ENCODE measurements at regions not wholly inside any gene's neighbourhood (a gene's known extent, or its start where the extent isn't known, plus 50 kb on each side); places are given as distances from the start of the nearest gene placed in this dataset.
"Not testable (repeated sequence)": the region's sequence is repeated elsewhere in the genome, so short reads cannot be mapped to it uniquely, and the experiment has no call there.

- TF ChIP-seq CTCF (IDR thresholded peaks at IDR 0.05) (no peak), POLR2AphosphoS5 (IDR thresholded peaks at IDR 0.05) (no peak), EP300 (IDR thresholded peaks at IDR 0.05) (no peak), POLR2A (IDR thresholded peaks at IDR 0.05) (no peak)
- no peaks in the 10 kb centered on the region for H3K9me3 ChIP-seq
- H3K4me3 ChIP-seq = no peak overlapping the region
- H3K27me3 ChIP-seq = no peaks in the 10 kb centered on the region
- no peak for DNase-seq (ENCODE audit: low spot score in 2 of 2)
- peaks cover 4% of the 10 kb centered on the region for H3K4me1 ChIP-seq
- no peaks in the 10 kb centered on the region for H3K36me3 ChIP-seq
- no peak overlapping the region for H3K27ac ChIP-seq
Measured at GRCh38 chr11:45732343-45732742, 66.9 kb upstream of the CHST1 start.

- not testable (repeated sequence) for H3K9me3 ChIP-seq; H3K36me3 ChIP-seq; H3K4me3 ChIP-seq; H3K27ac ChIP-seq; H3K27me3 ChIP-seq; DNase-seq (ENCODE audit: low spot score in 2 of 2); H3K4me1 ChIP-seq
- WGBS = 95% methylated on average over 4 of the region's 4 CpGs
Measured at GRCh38 chr11:45731171-45731570, 65.7 kb upstream of the CHST1 start.

GRCh38 chr11:45730014-45730413, 64.6 kb upstream of the CHST1 start:
- no peak for DNase-seq (ENCODE audit: low spot score in 2 of 2)
- WGBS = 66% methylated on average over 3 of the region's 3 CpGs
- Histone ChIP-seq H3K9me3 (no peaks in the 10 kb centered on the region), H3K27ac (no peak overlapping the region), H3K4me1 (no peaks in the 10 kb centered on the region), H3K27me3 (no peaks in the 10 kb centered on the region), H3K4me3 (no peak overlapping the region), H3K36me3 (no peaks in the 10 kb centered on the region)
- no peak for TF ChIP-seq EP300 (IDR thresholded peaks at IDR 0.05)
- TF ChIP-seq CTCF (IDR thresholded peaks at IDR 0.05) = no peak
- no peak for TF ChIP-seq POLR2A (IDR thresholded peaks at IDR 0.05)
- TF ChIP-seq POLR2AphosphoS5 (IDR thresholded peaks at IDR 0.05) = no peak

GRCh38 chr11:45726493-45727054, 61.2 kb upstream of the CHST1 start:
- TF ChIP-seq POLR2AphosphoS5 (IDR thresholded peaks at IDR 0.05) (no peak), POLR2A (IDR thresholded peaks at IDR 0.05) (no peak), EP300 (IDR thresholded peaks at IDR 0.05) (no peak), CTCF (IDR thresholded peaks at IDR 0.05) (no peak)
- no peaks in the 10 kb centered on the region for H3K27me3 ChIP-seq
- no peaks in the 10 kb centered on the region for H3K9me3 ChIP-seq
- WGBS = 73% methylated on average over 2 of the region's 2 CpGs
- no peaks in the 10 kb centered on the region for H3K36me3 ChIP-seq
- H3K27ac ChIP-seq = no peak overlapping the region
- no peak for DNase-seq (ENCODE audit: low spot score in 2 of 2)
- H3K4me3 ChIP-seq = no peak overlapping the region
- H3K4me1 ChIP-seq = no peaks in the 10 kb centered on the region

- Histone ChIP-seq H3K27me3 (no peaks in the 10 kb centered on the region), H3K9me3 (no peaks in the 10 kb centered on the region), H3K4me1 (no peaks in the 10 kb centered on the region), H3K4me3 (no peak overlapping the region), H3K27ac (no peak overlapping the region), H3K36me3 (no peaks in the 10 kb centered on the region)
- WGBS = 82% methylated on average over 6 of the region's 6 CpGs
- TF ChIP-seq POLR2A (IDR thresholded peaks at IDR 0.05) (no peak), EP300 (IDR thresholded peaks at IDR 0.05) (no peak), CTCF (IDR thresholded peaks at IDR 0.05) (no peak), POLR2AphosphoS5 (IDR thresholded peaks at IDR 0.05) (no peak)
- no peak for DNase-seq (ENCODE audit: low spot score in 2 of 2)
Measured at GRCh38 chr11:45725776-45726492, 60.5 kb upstream of the CHST1 start.
